Osteoblast (primary cell): ENCODE measurements at regions not wholly inside any gene's neighbourhood (a gene's known extent, or its start where the extent isn't known, plus 50 kb on each side); places are given as distances from the start of the nearest gene placed in this dataset.

ENCODE experiments used
- DNase-seq: peaks from one replicate; pipeline ENCODE4 v3.0.0; 2011; ENCODE audit warnings: low spot score, mixed read lengths; ENCODE audit not compliant: insufficient read length; ENCODE audit errors: missing footprints
- H2AFZ ChIP-seq: 2 replicates; pipeline ENCODE4 v1.6.0; 2011; ENCODE audit warnings: mild to moderate bottlenecking, low read length
- H3K27ac ChIP-seq: 2 replicates; pipeline ENCODE4 v1.5.1; 2011; ENCODE audit warnings: mild to moderate bottlenecking, low read depth, low read length, moderate library complexity
- H3K27me3 ChIP-seq: 2 replicates; pipeline ENCODE4 v1.6.0; 2012; ENCODE audit warnings: mild to moderate bottlenecking, control low read depth, inconsistent platforms, low read length, moderate library complexity; ENCODE audit not compliant: insufficient read depth
- H3K36me3 ChIP-seq: 2 replicates; pipeline ENCODE4 v1.5.1; 2011; ENCODE audit warnings: mild to moderate bottlenecking, low read length, control low read depth, moderate library complexity; ENCODE audit not compliant: insufficient read depth
- H3K4me1 ChIP-seq: 2 replicates; pipeline ENCODE4 v1.5.1; 2011; ENCODE audit warnings: mild to moderate bottlenecking, low read length, control low read depth, moderate library complexity; ENCODE audit not compliant: insufficient read depth
- H3K4me2 ChIP-seq: 2 replicates; pipeline ENCODE4 v1.6.0; 2011; ENCODE audit warnings: mild to moderate bottlenecking, low read length; ENCODE audit not compliant: insufficient read depth
- H3K4me3 ChIP-seq: fragments of 200-600 bp; sonication (generic); 3 replicates; pipeline ENCODE4 v1.5.1; 2012; ENCODE audit warnings: mild to moderate bottlenecking, low read length, inconsistent platforms; ENCODE audit not compliant: insufficient read depth
- H3K79me2 ChIP-seq: 2 replicates; pipeline ENCODE4 v1.6.0; 2012; ENCODE audit warnings: mild to moderate bottlenecking, low read length, control low read depth, inconsistent platforms; ENCODE audit not compliant: insufficient read depth
- H3K9me3 ChIP-seq: 2 replicates; pipeline ENCODE4 v1.5.1; 2011; ENCODE audit warnings: low read depth, low read length, control low read depth
- H4K20me1 ChIP-seq: 2 replicates; pipeline ENCODE4 v1.6.0; 2012; ENCODE audit warnings: mild to moderate bottlenecking, low read length, control low read depth; ENCODE audit not compliant: insufficient read depth
- CTCF ChIP-seq: IDR thresholded peaks from 2 replicates; pipeline ENCODE4 v1.5.1; 2011; ENCODE audit warnings: mild to moderate bottlenecking, low read depth, low read length, moderate library complexity; ENCODE audit errors: extremely low read depth

DNA sequence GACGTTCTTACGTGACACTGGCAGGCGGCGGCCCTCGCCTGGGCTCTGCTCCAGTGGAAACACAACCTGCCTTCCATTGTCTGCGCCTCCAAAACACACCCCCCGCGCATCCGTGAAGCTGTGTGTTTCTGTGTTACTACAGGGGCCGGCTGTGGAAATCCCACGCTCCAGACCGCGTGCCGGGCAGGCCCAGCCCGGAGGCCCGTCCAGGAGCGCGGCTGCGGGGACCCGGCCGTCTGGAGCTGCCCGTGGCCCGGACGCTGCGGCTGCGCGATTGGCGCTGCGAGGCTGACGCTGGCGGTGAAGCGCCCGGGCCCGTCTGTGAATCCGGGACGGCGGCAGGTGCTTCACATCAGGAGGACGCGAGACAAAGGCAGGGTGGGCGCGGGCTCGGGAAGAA lies 670.3 kb upstream of the SALL3 start:
- Histone ChIP-seq H3K36me3 (no peaks in the 10 kb centered on the region), H3K9me3 (peaks cover 2% of the 10 kb centered on the region), H2AFZ (no peak overlapping the region), H3K27me3 (no peaks in the 10 kb centered on the region), H4K20me1 (no peaks in the 10 kb centered on the region), H3K79me2 (no peaks in the 10 kb centered on the region), H3K27ac (no peak overlapping the region), H3K4me3 (no peak overlapping the region), H3K4me2 (no peak overlapping the region), H3K4me1 (no peaks in the 10 kb centered on the region)
- no peak for TF ChIP-seq CTCF
- no peak for DNase-seq

DNA sequence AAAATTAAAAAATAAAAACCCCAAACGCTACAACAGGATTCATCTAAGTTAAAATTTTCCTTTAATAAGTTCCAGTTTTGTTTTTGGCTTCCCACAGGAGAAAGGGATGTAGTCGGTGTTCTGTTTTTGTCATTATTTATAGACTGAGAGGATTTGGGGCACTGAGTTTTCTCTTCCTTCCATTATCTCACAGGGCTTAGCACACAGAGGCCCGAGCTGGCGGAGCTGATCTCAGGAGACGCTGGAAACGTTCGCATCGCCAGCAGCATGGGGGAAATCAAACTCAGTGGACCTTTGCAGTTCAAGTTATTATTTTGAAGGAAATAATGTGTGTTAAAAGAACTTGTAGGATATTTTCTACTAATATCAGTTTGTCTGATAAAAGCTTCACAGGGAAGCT lies 669.7 kb upstream of the SALL3 start:
- H2AFZ ChIP-seq: no peak overlapping the region
- no peaks in the 10 kb centered on the region for H3K79me2 ChIP-seq
- no peak for DNase-seq
- H3K36me3 ChIP-seq: no peaks in the 10 kb centered on the region
- no peaks in the 10 kb centered on the region for H3K4me1 ChIP-seq
- TF ChIP-seq CTCF: no peak
- H4K20me1 ChIP-seq: no peaks in the 10 kb centered on the region
- H3K27me3 ChIP-seq: no peaks in the 10 kb centered on the region
- H3K9me3 ChIP-seq: peaks cover 2% of the 10 kb centered on the region
- H3K4me2 ChIP-seq: no peak overlapping the region
- H3K27ac ChIP-seq: no peak overlapping the region
- no peak overlapping the region for H3K4me3 ChIP-seq

DNA sequence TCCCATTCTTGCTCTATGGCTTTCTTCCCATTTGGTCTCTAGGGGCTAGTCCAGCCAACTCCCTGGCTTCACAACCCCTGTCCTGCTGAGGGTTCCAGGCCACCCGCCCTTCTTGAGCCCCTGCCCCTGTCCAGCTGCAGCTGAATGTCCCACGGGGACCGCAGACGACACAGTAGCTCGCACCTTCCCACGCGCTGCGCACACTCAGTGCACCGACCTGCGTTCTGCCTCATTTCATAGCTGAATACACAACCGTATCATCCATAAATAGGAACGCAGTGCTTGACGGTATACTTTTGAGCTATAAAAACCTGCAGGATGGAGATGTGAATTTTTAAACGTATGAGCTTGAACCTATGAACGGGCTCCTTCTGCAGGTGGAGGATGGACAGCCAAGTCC lies 660.4 kb upstream of the SALL3 start:
- DNase-seq: no peak
- H3K27ac ChIP-seq: no peak overlapping the region
- H3K4me1 ChIP-seq: no peaks in the 10 kb centered on the region
- TF ChIP-seq CTCF: no peak
- no peaks in the 10 kb centered on the region for H3K79me2 ChIP-seq
- no peaks in the 10 kb centered on the region for H3K36me3 ChIP-seq
- H4K20me1 ChIP-seq: no peaks in the 10 kb centered on the region
- H2AFZ ChIP-seq: no peak overlapping the region
- H3K4me2 ChIP-seq: no peak overlapping the region
- no peaks in the 10 kb centered on the region for H3K9me3 ChIP-seq
- no peaks in the 10 kb centered on the region for H3K27me3 ChIP-seq
- H3K4me3 ChIP-seq: no peak overlapping the region

DNA sequence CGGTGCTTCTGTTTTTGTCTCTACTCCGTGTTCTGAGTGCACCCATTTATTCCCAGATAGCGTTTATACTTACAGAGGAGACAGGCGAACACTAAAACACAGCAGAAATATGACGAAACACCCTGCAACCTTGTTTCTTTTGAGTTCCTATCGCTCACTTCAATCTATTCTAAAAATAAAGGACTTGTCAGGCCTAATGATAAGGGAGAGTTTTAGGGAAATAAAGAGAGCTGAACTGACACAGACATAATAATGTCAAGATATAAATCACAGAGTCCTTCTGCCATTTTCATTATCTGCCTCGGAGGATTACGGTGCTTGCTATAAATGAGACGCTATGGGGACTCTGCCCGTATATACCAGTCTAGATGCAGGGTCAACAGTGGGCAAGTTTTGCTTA lies 659.7 kb upstream of the SALL3 start:
- no peaks in the 10 kb centered on the region for H3K79me2 ChIP-seq
- H4K20me1 ChIP-seq: no peaks in the 10 kb centered on the region
- no peak overlapping the region for H3K4me2 ChIP-seq
- no peak for TF ChIP-seq CTCF
- no peaks in the 10 kb centered on the region for H3K4me1 ChIP-seq
- no peak for DNase-seq
- no peaks in the 10 kb centered on the region for H3K36me3 ChIP-seq
- no peak overlapping the region for H3K4me3 ChIP-seq
- no peaks in the 10 kb centered on the region for H3K9me3 ChIP-seq
- H2AFZ ChIP-seq: no peak overlapping the region
- H3K27ac ChIP-seq: no peak overlapping the region
- H3K27me3 ChIP-seq: no peaks in the 10 kb centered on the region
